ENCODE measurements at regions not wholly inside any gene's neighbourhood (a gene's known extent, or its start where the extent isn't known, plus 50 kb on each side); places are given as distances from the start of the nearest gene placed in this dataset.

DNA sequence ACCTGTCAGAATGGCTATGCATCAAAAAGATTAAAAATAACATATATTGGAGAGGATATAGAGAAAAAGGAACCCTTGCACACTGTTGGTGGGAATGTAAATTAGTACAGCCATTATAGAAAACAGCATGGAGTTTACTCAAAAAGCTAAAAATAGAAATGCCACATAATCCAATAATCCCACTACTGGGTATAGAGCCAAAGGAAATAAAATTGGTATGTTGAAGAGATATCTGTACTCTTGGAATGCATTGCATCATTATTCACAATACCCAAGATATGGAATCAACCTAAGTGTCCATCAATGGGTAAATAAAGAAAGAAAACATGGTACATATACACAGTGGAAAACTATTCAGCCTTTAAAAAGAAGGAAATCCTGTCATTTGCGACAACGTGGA, 77.2 kb downstream of the C1D start:
- FAIRE-seq = no peak
- DNase-seq (ENCODE audit: extremely low spot score, insufficient read length, low read depth) = no peak

GRCh38 chr2:67986258-67986657, 76.5 kb downstream of the C1D start:
- FAIRE-seq = no peak
- no peak for DNase-seq (ENCODE audit: extremely low spot score, insufficient read length, low read depth)

Measured in GM18507 (cell line).